ENCODE measurements at regions not wholly inside any gene's neighbourhood (a gene's known extent, or its start where the extent isn't known, plus 50 kb on each side); places are given as distances from the start of the nearest gene placed in this dataset.
"Not testable (repeated sequence)": the region's sequence is repeated elsewhere in the genome, so short reads cannot be mapped to it uniquely, and the experiment has no call there.

GRCh38 chr4:124432500-124432899 is 280.0 kb downstream of the ANKRD50 start:
- in situ Hi-C loops (cut with MboI; ENCODE audit: low sequenced_read_pairs): no loop called here

GRCh38 chr4:124433044-124433443 is 279.5 kb downstream of the ANKRD50 start:
- in situ Hi-C loops (cut with MboI; ENCODE audit: low sequenced_read_pairs): no loop called here

- in situ Hi-C loops (cut with MboI; ENCODE audit: low sequenced_read_pairs): no loop called here
These were observed 279.0 kb downstream of the ANKRD50 start for GRCh38 chr4:124433500-124433899.

- in situ Hi-C loops (cut with MboI; ENCODE audit: low sequenced_read_pairs): no loop called here
These were observed 277.1 kb downstream of the ANKRD50 start for GRCh38 chr4:124435274-124435950.

- in situ Hi-C loops (cut with MboI; ENCODE audit: low sequenced_read_pairs): no loop called here
These were observed 274.6 kb downstream of the ANKRD50 start for GRCh38 chr4:124437853-124438495.

GRCh38 chr4:124445071-124445470 is 267.5 kb downstream of the ANKRD50 start:
- in situ Hi-C loops (cut with MboI; ENCODE audit: low sequenced_read_pairs): no loop called here

GRCh38 chr4:124449881-124450280 is 262.7 kb downstream of the ANKRD50 start:
- in situ Hi-C loops (cut with MboI; ENCODE audit: low sequenced_read_pairs): no loop called here

GRCh38 chr4:124450851-124451250 is 261.7 kb downstream of the ANKRD50 start:
- in situ Hi-C loops (cut with MboI; ENCODE audit: low sequenced_read_pairs): no loop called here

GRCh38 chr4:124454772-124455270 is 257.7 kb downstream of the ANKRD50 start:
- in situ Hi-C loops (cut with MboI; ENCODE audit: low sequenced_read_pairs): no loop called here

GRCh38 chr4:124455671-124456070 is 256.9 kb downstream of the ANKRD50 start:
- in situ Hi-C loops (cut with MboI; ENCODE audit: low sequenced_read_pairs): no loop called here

GRCh38 chr4:124459196-124459940 is 253.2 kb downstream of the ANKRD50 start:
- in situ Hi-C loops (cut with MboI; ENCODE audit: low sequenced_read_pairs): no loop called here

- in situ Hi-C loops (cut with MboI; ENCODE audit: low sequenced_read_pairs): no loop called here
These were observed 252.6 kb downstream of the ANKRD50 start for GRCh38 chr4:124459941-124460310.

GRCh38 chr4:124461592-124461991 is 250.9 kb downstream of the ANKRD50 start:
- in situ Hi-C loops (cut with MboI; ENCODE audit: low sequenced_read_pairs): not testable (repeated sequence)

GRCh38 chr4:124462954-124463828 is 249.3 kb downstream of the ANKRD50 start:
- in situ Hi-C loops (cut with MboI; ENCODE audit: low sequenced_read_pairs): no loop called here

GRCh38 chr4:124464836-124465235 is 247.7 kb downstream of the ANKRD50 start:
- in situ Hi-C loops (cut with MboI; ENCODE audit: low sequenced_read_pairs): no loop called here

- in situ Hi-C loops (cut with MboI; ENCODE audit: low sequenced_read_pairs): no loop called here
These were observed 244.2 kb downstream of the ANKRD50 start for GRCh38 chr4:124468360-124468759.

- in situ Hi-C loops (cut with MboI; ENCODE audit: low sequenced_read_pairs): no loop called here
These were observed 242.6 kb downstream of the ANKRD50 start for GRCh38 chr4:124469981-124470380.

- in situ Hi-C loops (cut with MboI; ENCODE audit: low sequenced_read_pairs): no loop called here
These were observed 234.1 kb downstream of the ANKRD50 start for GRCh38 chr4:124478470-124478869.

- in situ Hi-C loops (cut with MboI; ENCODE audit: low sequenced_read_pairs): no loop called here
These were observed 232.5 kb downstream of the ANKRD50 start for GRCh38 chr4:124480061-124480460.

- in situ Hi-C loops (cut with MboI; ENCODE audit: low sequenced_read_pairs): no loop called here
These were observed 231.4 kb downstream of the ANKRD50 start for GRCh38 chr4:124481123-124481522.
